AG09309 (cell line): ENCODE measurements at regions not wholly inside any gene's neighbourhood (a gene's known extent, or its start where the extent isn't known, plus 50 kb on each side); places are given as distances from the start of the nearest gene placed in this dataset.
"Not testable (repeated sequence)": the region's sequence is repeated elsewhere in the genome, so short reads cannot be mapped to it uniquely, and the experiment has no call there.

Source experiments
- DNase-seq: peaks from one replicate; pipeline ENCODE4 v3.0.0-alpha.2; 2010; ENCODE audit warnings: low read depth
- H3K4me3 ChIP-seq: 2 replicates; pipeline ENCODE4 v1.5.1; 2011; ENCODE audit warnings: mild to moderate bottlenecking, low read depth, low read length, moderate library complexity; ENCODE audit not compliant: control insufficient read depth
- TF ChIP-seq, protein P1 (sequence below): IDR thresholded peaks from 2 replicates; pipeline ENCODE4 v1.5.1; 2011; ENCODE audit warnings: mild to moderate bottlenecking, low read depth, low read length, inconsistent platforms; ENCODE audit not compliant: insufficient read depth, control insufficient read depth; ENCODE audit errors: missing control alignments

DNA sequence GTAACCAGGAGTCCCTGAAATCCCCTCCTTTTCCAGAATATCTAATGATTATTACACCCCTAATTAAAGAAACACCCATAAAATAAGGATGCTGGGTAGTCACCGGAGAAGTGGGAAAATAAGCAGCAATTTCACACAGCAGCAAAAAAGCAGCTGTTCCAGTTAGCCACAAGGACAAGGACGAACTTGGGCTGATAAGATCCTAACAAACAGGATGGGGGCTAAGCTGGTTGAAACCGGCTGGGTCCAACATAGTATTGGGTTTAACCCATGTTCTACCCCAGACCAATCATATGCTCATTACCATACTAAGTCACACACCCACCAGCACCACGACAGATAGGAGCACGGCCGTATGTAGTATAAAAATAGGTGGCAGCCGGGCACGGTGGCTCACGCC is 100.7 kb downstream of the RPL10L start:
- TF ChIP-seq, protein P1, sequence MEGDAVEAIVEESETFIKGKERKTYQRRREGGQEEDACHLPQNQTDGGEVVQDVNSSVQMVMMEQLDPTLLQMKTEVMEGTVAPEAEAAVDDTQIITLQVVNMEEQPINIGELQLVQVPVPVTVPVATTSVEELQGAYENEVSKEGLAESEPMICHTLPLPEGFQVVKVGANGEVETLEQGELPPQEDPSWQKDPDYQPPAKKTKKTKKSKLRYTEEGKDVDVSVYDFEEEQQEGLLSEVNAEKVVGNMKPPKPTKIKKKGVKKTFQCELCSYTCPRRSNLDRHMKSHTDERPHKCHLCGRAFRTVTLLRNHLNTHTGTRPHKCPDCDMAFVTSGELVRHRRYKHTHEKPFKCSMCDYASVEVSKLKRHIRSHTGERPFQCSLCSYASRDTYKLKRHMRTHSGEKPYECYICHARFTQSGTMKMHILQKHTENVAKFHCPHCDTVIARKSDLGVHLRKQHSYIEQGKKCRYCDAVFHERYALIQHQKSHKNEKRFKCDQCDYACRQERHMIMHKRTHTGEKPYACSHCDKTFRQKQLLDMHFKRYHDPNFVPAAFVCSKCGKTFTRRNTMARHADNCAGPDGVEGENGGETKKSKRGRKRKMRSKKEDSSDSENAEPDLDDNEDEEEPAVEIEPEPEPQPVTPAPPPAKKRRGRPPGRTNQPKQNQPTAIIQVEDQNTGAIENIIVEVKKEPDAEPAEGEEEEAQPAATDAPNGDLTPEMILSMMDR: no peak
- H3K4me3 ChIP-seq: no peak overlapping the region
- DNase-seq: no peak

DNA sequence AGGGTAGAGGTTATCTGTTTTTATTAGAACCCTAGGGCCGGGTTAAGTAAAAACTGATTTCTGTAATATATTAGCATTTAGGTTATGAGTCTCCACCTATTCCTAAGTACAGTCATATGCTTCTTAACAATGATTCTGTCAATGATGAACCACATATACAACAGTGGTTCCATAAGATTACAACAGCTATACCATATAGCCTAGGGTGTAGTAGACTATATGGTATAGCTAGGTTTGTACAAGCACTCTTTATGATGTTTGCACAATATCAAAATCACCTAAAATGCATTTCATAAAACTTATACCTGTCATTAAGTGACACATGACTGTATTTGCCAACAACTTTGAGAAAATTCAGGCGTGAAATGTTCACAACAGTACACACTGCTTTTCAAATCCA is 110.6 kb downstream of the RPL10L start:
- TF ChIP-seq, protein P1: no peak
- H3K4me3 ChIP-seq: no peak overlapping the region
- DNase-seq: no peak

DNA sequence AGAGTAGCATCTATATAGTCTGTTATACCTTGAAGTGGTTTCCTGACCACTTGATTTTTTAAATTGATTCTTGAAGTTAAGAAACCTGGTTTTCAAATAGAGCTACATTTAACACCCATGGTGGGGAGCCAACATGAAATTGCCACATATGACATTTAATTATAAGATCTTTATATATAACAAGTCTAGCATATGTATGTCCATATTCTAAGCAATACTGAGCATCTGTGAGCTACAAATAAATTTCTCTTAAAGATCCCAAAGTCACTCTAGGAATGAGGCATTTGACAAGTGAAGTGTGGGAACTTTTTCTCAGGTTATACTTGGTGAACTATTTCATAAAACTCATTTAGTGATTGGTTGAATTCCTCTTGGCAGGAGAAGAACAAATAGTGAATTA is 132.5 kb downstream of the RPL10L start:
- H3K4me3 ChIP-seq: no peak overlapping the region
- TF ChIP-seq, protein P1: no peak
- DNase-seq: no peak

DNA sequence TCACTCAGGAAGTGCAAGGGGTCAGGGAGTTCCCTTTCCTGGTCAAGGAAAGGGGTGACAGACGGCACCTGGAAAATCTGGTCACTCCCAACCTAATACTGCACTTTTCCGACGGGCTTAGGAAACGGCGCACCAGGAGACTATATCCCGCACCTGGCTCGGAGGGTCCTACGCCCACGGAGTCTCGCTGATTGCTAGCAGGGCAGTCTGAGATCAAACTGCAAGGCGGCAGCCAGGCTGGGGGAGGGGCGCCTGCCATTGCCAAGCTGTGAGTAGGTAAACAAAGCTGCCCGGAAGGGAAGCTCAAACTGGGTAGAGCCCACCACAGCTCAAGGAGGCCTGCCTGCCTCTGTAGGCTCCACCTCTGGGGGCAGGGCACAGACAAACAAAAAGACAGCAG is 142.8 kb downstream of the RPL10L start:
- not testable (repeated sequence) for DNase-seq, H3K4me3 ChIP-seq

DNA sequence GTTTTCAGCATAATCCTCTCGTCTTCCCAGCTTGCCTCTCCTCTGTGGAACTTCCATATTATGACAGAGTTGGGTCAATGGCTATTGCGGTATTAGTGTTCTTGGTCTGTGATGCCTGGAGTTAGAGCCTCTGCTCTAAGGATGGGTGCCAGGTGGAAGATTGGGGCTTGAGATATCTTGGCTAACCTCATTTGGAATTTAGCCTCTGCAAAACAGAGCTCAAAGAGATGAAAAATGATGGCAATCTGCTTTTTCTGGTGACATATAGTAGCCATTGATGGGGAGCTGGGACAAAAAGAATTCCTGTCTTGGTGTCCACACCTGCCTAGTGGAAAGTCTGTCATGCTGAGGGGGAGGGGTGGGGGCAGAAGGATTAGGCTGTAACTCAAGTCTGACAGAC is 152.1 kb downstream of the RPL10L start:
- TF ChIP-seq, protein P1: no peak
- no peak overlapping the region for H3K4me3 ChIP-seq
- no peak for DNase-seq

DNA sequence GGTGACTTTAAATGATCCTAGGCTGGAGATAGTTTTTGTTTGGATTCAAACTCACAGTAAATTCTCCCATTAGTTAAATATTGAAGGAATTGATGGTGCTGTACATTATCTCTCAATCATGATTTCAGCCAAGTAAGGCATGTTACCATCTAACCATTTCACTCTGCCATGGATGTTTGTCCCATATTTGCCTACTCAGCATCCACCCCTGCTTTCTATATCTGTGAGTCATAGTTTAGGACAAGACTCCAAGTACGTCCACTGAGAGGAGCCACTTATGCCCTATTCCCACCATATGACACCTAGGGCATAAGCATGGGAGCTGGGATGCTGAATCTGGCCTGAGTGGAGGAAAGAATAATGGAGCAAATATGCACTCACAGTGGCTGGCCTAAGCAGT is 155.2 kb downstream of the RPL10L start:
- H3K4me3 ChIP-seq: no peak overlapping the region
- no peak for DNase-seq
- TF ChIP-seq, protein P1: no peak

DNA sequence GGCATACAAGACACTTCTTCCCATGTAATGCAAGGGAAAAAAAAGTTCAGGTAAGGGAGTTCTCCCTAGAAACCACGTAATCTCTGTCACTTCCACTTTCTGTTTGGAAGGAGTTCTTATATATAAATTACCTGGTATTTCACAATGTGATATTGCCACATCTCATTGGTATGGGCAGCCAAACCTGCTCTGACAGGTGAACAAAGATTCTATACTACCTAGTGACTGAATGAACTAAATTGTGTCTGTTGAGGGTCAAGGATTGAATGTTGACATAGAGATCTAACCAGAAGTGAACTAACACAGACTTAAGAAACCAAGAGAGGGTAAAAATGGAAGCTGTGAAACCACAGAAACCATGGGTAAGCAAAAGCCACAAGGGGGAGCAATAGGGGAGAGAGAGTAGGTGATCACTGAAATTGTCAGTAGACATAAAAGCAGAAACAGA is 161.3 kb downstream of the RPL10L start:
- no peak for DNase-seq
- no peak overlapping the region for H3K4me3 ChIP-seq
- TF ChIP-seq, protein P1: no peak

DNA sequence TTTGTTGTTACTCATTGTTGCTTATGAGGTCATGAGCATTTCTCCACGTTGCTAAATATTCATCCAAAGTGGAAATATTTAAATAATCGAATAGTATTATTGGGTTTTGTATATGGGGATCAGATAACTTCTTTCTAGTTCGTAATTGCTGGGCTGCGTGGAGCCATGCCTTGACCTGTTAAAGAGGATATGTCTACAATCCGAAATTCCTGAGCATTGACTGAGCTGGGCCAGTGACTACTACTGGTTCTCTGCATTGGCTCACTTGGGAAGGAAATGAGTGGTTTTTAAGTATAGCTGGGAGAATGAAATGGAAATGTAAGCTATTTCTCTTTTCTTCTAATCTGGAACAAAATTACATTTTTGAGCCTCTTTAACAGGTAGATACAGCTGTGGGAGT is 163.2 kb downstream of the RPL10L start:
- no peak for DNase-seq
- TF ChIP-seq, protein P1: no peak
- H3K4me3 ChIP-seq: no peak overlapping the region
